Peyer's patch (tissue), 4 donors: ENCODE measurements at regions not wholly inside any gene's neighbourhood (a gene's known extent, or its start where the extent isn't known, plus 50 kb on each side); places are given as distances from the start of the nearest gene placed in this dataset.

ENCODE experiments used
- DNase-seq, 3 donors: peaks; one replicate each; pipeline ENCODE4 v3.0.0-alpha.2; 2017 to 2019
- H3K27ac ChIP-seq, 4 donors: fragments of 200-600 bp; sonication (generic); one replicate each; pipeline ENCODE4 v1.5.1; 2016 to 2019
- H3K27me3 ChIP-seq, 2 donors: fragments of 200-600 bp; sonication (generic); one replicate each; pipeline ENCODE4 v1.5.1; 2019
- H3K36me3 ChIP-seq, 3 donors: fragments of 200-600 bp; sonication (generic); one replicate each; pipeline ENCODE4 v1.5.1; 2016 to 2019
- H3K4me1 ChIP-seq, 4 donors: fragments of 200-600 bp; sonication (generic); one replicate each; pipeline ENCODE4 v1.5.1; 2016 to 2019
- H3K4me3 ChIP-seq, 4 donors: fragments of 200-600 bp; sonication (generic); 1 replicate in 3 of 4; 2 replicates in 1 of 4; pipeline ENCODE4 v1.5.1; 2016 to 2019; ENCODE audit warnings: mild to moderate bottlenecking in 1 of 4
- H3K9me3 ChIP-seq, 4 donors: fragments of 200-600 bp; sonication (generic); one replicate each; pipeline ENCODE4 v1.5.1; 2016 to 2019; ENCODE audit warnings: mild to moderate bottlenecking in 1 of 4
- POLR2A ChIP-seq, 2 donors: fragments of 450-650 bp; IDR thresholded peaks; one replicate each; pipeline ENCODE4 v1.5.1; 2017; ENCODE audit warnings: antibody characterized with exemption in 2 of 2, mild to moderate bottlenecking in 2 of 2, moderate library complexity in 2 of 2
- TF ChIP-seq, protein P1 (sequence below), 6 experiments: fragments of 450-650 bp in 4 of 6; fragments of 200-600 bp in 2 of 6; sonication (generic) in 1 of 6; IDR thresholded peaks; one replicate each; pipeline ENCODE4 v1.5.1; 2017 to 2019; ENCODE audit warnings: antibody characterized with exemption in 6 of 6, mild to moderate bottlenecking in 3 of 6, moderate library complexity in 1 of 6

- Histone ChIP-seq H3K4me1 (no peaks in the 10 kb centered on the region), H3K4me3 (no peak overlapping the region), H3K9me3 (peaks cover 0 to 5% (median 0%) of the 10 kb centered on the region in 4 donors), H3K27me3 (no peaks in the 10 kb centered on the region), H3K27ac (no peak overlapping the region), H3K36me3 (no peaks in the 10 kb centered on the region)
- TF ChIP-seq, protein P1, sequence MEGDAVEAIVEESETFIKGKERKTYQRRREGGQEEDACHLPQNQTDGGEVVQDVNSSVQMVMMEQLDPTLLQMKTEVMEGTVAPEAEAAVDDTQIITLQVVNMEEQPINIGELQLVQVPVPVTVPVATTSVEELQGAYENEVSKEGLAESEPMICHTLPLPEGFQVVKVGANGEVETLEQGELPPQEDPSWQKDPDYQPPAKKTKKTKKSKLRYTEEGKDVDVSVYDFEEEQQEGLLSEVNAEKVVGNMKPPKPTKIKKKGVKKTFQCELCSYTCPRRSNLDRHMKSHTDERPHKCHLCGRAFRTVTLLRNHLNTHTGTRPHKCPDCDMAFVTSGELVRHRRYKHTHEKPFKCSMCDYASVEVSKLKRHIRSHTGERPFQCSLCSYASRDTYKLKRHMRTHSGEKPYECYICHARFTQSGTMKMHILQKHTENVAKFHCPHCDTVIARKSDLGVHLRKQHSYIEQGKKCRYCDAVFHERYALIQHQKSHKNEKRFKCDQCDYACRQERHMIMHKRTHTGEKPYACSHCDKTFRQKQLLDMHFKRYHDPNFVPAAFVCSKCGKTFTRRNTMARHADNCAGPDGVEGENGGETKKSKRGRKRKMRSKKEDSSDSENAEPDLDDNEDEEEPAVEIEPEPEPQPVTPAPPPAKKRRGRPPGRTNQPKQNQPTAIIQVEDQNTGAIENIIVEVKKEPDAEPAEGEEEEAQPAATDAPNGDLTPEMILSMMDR (IDR thresholded peaks at IDR 0.05) = no peak
- TF ChIP-seq POLR2A (IDR thresholded peaks at IDR 0.05) = no peak
- no peak for DNase-seq
Measured at GRCh38 chr4:175412161-175412560, 399.9 kb downstream of the GPM6A start.

- H3K27me3 ChIP-seq = no peaks in the 10 kb centered on the region
- no peak for DNase-seq
- H3K4me3 ChIP-seq = no peak overlapping the region
- no peak overlapping the region for H3K27ac ChIP-seq
- no peaks in the 10 kb centered on the region for H3K4me1 ChIP-seq
- H3K36me3 ChIP-seq = no peaks in the 10 kb centered on the region
- TF ChIP-seq, protein P1 (IDR thresholded peaks at IDR 0.05) = no peak
- TF ChIP-seq POLR2A (IDR thresholded peaks at IDR 0.05) = no peak
- peaks cover 0 to 5% (median 0%) of the 10 kb centered on the region in 4 donors for H3K9me3 ChIP-seq
Measured at GRCh38 chr4:175412746-175413145, 399.3 kb downstream of the GPM6A start.

DNA sequence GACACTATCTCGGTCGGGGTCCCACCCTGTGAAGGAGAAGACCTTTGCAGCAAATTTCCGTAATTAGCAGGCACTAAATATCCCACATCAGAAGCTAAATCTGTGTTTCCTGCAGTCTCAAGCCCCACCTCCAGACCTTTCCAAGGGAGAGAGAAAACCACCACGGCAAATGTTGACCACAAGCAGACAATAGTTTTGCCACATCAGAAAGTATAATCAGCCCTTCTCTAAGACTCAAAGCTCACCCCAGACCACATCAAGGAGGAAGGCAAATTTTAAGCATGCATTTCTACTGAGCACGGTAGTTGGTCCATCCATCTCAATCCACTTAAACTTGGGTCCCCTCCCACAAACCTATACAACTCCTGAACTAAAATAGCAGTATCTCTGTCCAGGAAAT lies 398.5 kb downstream of the GPM6A start:
- no peak for DNase-seq
- Histone ChIP-seq H3K36me3 (no peaks in the 10 kb centered on the region), H3K27me3 (no peaks in the 10 kb centered on the region), H3K27ac (no peak overlapping the region), H3K9me3 (peaks cover 0 to 5% (median 0%) of the 10 kb centered on the region in 4 donors), H3K4me1 (no peaks in the 10 kb centered on the region), H3K4me3 (no peak overlapping the region)
- TF ChIP-seq, protein P1 (IDR thresholded peaks at IDR 0.05) = no peak
- TF ChIP-seq POLR2A (IDR thresholded peaks at IDR 0.05) = no peak

GRCh38 chr4:175414602-175415001 lies 397.5 kb downstream of the GPM6A start:
- Histone ChIP-seq H3K4me1 (no peaks in the 10 kb centered on the region), H3K27me3 (no peaks in the 10 kb centered on the region), H3K36me3 (no peaks in the 10 kb centered on the region), H3K27ac (no peak overlapping the region), H3K9me3 (peaks cover 0 to 5% (median 0%) of the 10 kb centered on the region in 4 donors), H3K4me3 (no peak overlapping the region)
- DNase-seq = no peak
- TF ChIP-seq, protein P1 (IDR thresholded peaks at IDR 0.05) = no peak
- no peak for TF ChIP-seq POLR2A (IDR thresholded peaks at IDR 0.05)

DNA sequence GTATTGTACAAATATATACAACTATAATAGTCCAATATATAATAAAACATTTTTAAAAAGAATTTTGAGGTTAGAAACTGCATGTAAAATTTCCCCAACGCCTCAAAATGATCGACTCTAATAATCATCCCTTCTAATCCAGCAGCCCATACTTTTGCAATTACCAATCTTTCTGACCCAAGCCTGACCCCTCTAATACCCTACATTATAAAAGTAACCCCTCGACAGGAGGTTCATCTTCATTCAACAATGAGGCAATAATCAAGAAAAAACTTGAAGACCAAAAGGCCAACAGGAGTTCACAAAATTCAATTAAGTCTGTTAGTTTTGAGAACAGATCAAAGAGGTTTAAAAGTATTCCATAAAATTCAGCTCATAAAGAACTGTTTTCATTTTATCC lies 393.5 kb downstream of the GPM6A start:
- no peak for DNase-seq
- Histone ChIP-seq H3K9me3 (peaks cover 0 to 3% (median 0%) of the 10 kb centered on the region in 4 donors), H3K36me3 (no peaks in the 10 kb centered on the region), H3K4me3 (no peak overlapping the region), H3K27ac (no peak overlapping the region), H3K4me1 (no peaks in the 10 kb centered on the region), H3K27me3 (no peaks in the 10 kb centered on the region)
- TF ChIP-seq POLR2A (IDR thresholded peaks at IDR 0.05) = no peak
- TF ChIP-seq, protein P1 (IDR thresholded peaks at IDR 0.05) = no peak

DNA sequence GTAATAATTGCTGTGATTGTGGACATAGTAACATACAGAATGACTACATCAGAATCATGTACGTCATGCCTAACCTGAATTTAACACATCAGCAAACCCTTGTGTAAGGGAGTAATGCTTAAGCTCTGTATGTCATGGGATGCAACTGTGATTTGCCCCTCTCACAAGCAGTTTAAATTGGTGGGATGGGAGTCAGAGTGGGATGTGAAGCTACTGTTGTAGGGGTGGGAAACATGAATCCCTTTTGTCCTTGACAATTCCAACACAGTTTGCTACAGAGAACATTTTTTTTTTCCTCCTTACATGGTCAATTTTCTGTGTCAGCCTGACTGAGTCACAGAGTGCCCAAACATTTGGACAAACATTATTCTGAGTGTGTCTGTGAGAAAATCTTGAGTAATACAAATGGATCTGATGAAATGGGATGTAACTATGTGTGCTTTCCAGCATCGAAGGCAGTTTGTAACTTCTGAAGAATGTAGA lies 392.8 kb downstream of the GPM6A start:
- no peaks in the 10 kb centered on the region for H3K27me3 ChIP-seq
- no peak overlapping the region for H3K4me3 ChIP-seq
- DNase-seq = no peak
- H3K27ac ChIP-seq = no peak overlapping the region
- H3K4me1 ChIP-seq = no peaks in the 10 kb centered on the region
- no peaks in the 10 kb centered on the region for H3K9me3 ChIP-seq
- H3K36me3 ChIP-seq = no peaks in the 10 kb centered on the region
- no peak for TF ChIP-seq POLR2A (IDR thresholded peaks at IDR 0.05)
- TF ChIP-seq, protein P1 (IDR thresholded peaks at IDR 0.05) = no peak
